HepG2 (cell line): ENCODE measurements at regions not wholly inside any gene's neighbourhood (a gene's known extent, or its start where the extent isn't known, plus 50 kb on each side); places are given as distances from the start of the nearest gene placed in this dataset.

Experiments used
- EZH2 ChIP-seq: conservative IDR thresholded peaks from 2 replicates; pipeline ENCODE4 v1.6.1; 2012; ENCODE audit warnings: mild to moderate bottlenecking, low read depth, low read length, moderate library complexity
- GTF2F1 ChIP-seq: fragments of 150-350 bp; IDR thresholded peaks from 2 replicates; pipeline ENCODE4 v1.6.1; 2014; ENCODE audit warnings: low read length
- MYNN ChIP-seq: sonication (generic); formaldehyde crosslinking; IDR thresholded peaks from 2 replicates; pipeline ENCODE4 v1.4.0; 2020; ENCODE audit warnings: mild to moderate bottlenecking, low read depth, missing genetic modification reagents
- SIN3A ChIP-seq: IDR thresholded peaks from 2 replicates; pipeline ENCODE4 v1.6.1; 2011; ENCODE audit warnings: low read depth, mild to moderate bottlenecking, control low read depth, low read length, borderline replicate concordance
- ZNF33A ChIP-seq: sonication (generic); formaldehyde crosslinking; IDR thresholded peaks from 2 replicates; pipeline ENCODE4 v1.5.1; 2020; ENCODE audit warnings: missing genetic modification reagents, mild to moderate bottlenecking, moderate library complexity, borderline replicate concordance
- ZNF33B ChIP-seq: sonication (generic); formaldehyde crosslinking; IDR thresholded peaks from 2 replicates; pipeline ENCODE4 v1.5.1; 2020; ENCODE audit warnings: mild to moderate bottlenecking, missing genetic modification reagents
- ZNF546 ChIP-seq: sonication (generic); formaldehyde crosslinking; conservative IDR thresholded peaks from 2 replicates; pipeline ENCODE4 v1.8.1; 2023; ENCODE audit warnings: mild to moderate bottlenecking, missing genetic modification reagents
- TF ChIP-seq, protein P1 (sequence below): IDR thresholded peaks from 2 replicates; pipeline ENCODE4 v1.6.1; 2016; ENCODE audit warnings: missing biosample characterization, missing genetic modification reagents, low read depth
- TF ChIP-seq, protein P2 (sequence below): sonication (generic); formaldehyde crosslinking; IDR thresholded peaks from 2 replicates; pipeline ENCODE4 v1.8.0; 2022; ENCODE audit warnings: mild to moderate bottlenecking, missing genetic modification reagents, moderate library complexity
- TF ChIP-seq, protein P3 (sequence below), 2 experiments: sonication (generic) in 1 of 2; formaldehyde crosslinking in 1 of 2; IDR thresholded peaks; 2 replicates each; pipeline versions ENCODE4 v1.5.1 to v1.6.1; 2011 to 2020; ENCODE audit warnings: borderline replicate concordance in 1 of 2, low read depth in 1 of 2, low read length in 1 of 2, mild to moderate bottlenecking in 1 of 2, missing genetic modification reagents in 1 of 2, moderate library complexity in 1 of 2
- TF ChIP-seq, protein P4 (sequence below): sonication (generic); formaldehyde crosslinking; IDR thresholded peaks from 2 replicates; pipeline ENCODE4 v1.5.0; 2020; ENCODE audit warnings: mild to moderate bottlenecking, missing genetic modification reagents, moderate library complexity

DNA sequence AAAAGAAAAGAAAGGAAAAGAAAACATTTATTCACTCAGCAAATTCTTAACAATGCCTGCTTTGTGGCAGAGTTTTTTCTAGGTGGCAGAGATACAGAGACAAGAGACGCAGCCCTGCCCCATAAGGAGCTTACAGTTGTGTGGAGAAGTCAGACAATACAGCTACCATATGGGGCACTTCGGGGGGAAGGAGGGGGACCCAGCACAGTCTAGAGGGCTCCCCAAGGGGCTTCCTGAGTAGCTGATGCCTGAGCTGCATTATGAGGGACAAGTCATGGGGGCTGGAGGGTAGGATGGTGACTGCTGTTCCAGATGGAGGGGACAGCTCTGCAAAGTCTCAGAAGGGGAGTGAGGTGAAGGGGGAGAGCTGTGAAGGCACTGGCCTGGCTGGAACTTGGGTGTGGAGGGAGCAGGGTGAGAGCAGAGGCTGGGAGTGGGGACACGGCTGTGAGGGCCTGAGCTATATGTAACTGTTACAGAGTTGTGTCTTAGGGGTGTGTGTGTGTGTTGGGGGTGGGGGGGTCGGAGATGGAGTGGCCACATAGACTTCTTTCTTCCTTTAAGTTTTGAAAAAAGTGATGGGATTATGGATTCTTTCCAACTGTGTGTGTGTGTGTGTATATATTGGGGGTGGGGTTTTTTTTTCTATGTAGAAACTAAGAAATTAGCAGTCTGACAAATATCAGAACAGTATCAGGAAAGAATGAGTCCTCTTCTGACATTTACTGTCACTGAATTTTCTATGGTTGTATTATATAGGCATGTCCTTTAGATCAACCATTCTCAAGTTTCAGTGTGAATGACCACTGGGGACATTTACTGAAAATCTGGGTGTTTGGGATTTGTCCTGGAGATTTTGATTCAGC lies 66.0 kb upstream of the HAAO start:
- TF ChIP-seq SIN3A (no peak), MYNN (CRISPR knock-in tag) (no peak), ZNF33B (CRISPR knock-in tag) (no peak), EZH2 (no peak), GTF2F1 (no peak), ZNF546 (CRISPR knock-in tag) (no peak), ZNF33A (CRISPR knock-in tag) (no peak)
- TF ChIP-seq, protein P1, sequence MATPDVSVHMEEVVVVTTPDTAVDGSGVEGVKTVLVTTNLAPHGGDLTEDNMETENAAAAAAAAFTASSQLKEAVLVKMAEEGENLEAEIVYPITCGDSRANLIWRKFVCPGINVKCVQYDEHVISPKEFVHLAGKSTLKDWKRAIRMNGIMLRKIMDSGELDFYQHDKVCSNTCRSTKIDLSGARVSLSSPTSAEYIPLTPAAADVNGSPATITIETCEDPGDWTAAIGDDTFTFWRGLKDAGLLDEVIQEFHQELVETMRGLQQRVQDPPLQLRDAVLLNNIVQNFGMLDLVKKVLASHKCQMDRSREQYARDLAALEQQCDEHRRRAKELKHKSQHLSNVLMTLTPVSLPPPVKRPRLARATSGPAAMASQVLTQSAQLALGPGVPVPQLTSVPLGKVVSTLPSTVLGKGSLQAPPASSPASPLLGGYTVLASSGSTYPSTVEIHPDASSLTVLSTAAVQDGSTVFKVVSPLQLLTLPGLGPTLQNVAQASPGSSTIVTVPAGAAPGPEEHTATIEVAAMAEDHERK (CRISPR knock-in tag): no peak
- TF ChIP-seq, protein P2, sequence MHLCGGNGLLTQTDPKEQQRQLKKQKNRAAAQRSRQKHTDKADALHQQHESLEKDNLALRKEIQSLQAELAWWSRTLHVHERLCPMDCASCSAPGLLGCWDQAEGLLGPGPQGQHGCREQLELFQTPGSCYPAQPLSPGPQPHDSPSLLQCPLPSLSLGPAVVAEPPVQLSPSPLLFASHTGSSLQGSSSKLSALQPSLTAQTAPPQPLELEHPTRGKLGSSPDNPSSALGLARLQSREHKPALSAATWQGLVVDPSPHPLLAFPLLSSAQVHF: no peak
- TF ChIP-seq, protein P3, sequence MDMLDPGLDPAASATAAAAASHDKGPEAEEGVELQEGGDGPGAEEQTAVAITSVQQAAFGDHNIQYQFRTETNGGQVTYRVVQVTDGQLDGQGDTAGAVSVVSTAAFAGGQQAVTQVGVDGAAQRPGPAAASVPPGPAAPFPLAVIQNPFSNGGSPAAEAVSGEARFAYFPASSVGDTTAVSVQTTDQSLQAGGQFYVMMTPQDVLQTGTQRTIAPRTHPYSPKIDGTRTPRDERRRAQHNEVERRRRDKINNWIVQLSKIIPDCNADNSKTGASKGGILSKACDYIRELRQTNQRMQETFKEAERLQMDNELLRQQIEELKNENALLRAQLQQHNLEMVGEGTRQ (IDR thresholded peaks at IDR 0.05; ENCODE audit: low read depth, low read length): no peak
- TF ChIP-seq, protein P3 (CRISPR knock-in tag; IDR thresholded peaks at IDR 0.05; ENCODE audit: borderline replicate concordance): no peak
- TF ChIP-seq, protein P4, sequence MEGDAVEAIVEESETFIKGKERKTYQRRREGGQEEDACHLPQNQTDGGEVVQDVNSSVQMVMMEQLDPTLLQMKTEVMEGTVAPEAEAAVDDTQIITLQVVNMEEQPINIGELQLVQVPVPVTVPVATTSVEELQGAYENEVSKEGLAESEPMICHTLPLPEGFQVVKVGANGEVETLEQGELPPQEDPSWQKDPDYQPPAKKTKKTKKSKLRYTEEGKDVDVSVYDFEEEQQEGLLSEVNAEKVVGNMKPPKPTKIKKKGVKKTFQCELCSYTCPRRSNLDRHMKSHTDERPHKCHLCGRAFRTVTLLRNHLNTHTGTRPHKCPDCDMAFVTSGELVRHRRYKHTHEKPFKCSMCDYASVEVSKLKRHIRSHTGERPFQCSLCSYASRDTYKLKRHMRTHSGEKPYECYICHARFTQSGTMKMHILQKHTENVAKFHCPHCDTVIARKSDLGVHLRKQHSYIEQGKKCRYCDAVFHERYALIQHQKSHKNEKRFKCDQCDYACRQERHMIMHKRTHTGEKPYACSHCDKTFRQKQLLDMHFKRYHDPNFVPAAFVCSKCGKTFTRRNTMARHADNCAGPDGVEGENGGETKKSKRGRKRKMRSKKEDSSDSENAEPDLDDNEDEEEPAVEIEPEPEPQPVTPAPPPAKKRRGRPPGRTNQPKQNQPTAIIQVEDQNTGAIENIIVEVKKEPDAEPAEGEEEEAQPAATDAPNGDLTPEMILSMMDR (CRISPR knock-in tag): no peak
